ENCODE measurements at regions not wholly inside any gene's neighbourhood (a gene's known extent, or its start where the extent isn't known, plus 50 kb on each side); places are given as distances from the start of the nearest gene placed in this dataset.

DNA sequence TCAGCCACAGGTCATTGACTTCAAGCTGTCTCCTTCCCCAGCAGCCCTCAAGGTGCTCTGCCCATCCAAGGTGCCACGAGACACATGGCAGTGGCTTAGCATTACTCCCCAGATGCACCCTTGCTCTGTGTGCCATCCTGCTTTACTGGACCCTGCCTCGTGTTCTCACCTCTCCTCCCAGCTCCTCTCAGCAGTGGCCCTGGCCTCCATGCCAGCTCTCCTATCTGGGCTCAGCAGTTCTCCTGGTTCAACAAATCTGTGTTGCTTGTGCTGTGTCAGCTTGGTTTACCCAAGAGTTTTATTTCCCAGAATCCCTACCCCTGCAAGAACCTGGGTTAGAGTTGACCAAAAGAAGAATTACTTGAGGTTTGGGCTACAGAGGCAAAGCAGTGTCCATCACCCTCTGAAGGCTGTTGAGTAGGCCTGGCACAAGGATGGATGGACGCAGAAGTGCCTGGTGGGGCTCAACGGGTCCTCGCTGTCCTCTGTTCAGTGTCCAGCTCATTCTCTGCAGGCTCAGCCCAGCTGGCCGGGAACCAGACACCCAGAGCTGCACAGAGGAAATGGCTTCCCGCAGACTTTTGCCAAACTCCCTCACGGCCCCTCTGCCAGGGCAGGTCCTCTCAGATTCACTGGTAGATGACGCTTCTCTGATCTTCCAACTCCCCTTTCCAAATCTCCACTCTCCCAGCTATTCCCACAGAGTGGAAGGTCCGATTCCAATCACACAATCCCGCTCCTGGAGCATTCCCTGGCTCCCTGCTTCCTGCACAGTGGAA, 82.6 kb downstream of the FOXA2 start:
- H3K27ac ChIP-seq (replicated peaks): no peak overlapping the region
- DNase-seq (ENCODE audit: low read depth in 1 of 2, low spot score in 1 of 2): no peak
- no peaks in the 10 kb centered on the region for H3K27me3 ChIP-seq (ENCODE audit: insufficient read depth, poor library complexity, severe bottlenecking)
- TF ChIP-seq, protein P1, sequence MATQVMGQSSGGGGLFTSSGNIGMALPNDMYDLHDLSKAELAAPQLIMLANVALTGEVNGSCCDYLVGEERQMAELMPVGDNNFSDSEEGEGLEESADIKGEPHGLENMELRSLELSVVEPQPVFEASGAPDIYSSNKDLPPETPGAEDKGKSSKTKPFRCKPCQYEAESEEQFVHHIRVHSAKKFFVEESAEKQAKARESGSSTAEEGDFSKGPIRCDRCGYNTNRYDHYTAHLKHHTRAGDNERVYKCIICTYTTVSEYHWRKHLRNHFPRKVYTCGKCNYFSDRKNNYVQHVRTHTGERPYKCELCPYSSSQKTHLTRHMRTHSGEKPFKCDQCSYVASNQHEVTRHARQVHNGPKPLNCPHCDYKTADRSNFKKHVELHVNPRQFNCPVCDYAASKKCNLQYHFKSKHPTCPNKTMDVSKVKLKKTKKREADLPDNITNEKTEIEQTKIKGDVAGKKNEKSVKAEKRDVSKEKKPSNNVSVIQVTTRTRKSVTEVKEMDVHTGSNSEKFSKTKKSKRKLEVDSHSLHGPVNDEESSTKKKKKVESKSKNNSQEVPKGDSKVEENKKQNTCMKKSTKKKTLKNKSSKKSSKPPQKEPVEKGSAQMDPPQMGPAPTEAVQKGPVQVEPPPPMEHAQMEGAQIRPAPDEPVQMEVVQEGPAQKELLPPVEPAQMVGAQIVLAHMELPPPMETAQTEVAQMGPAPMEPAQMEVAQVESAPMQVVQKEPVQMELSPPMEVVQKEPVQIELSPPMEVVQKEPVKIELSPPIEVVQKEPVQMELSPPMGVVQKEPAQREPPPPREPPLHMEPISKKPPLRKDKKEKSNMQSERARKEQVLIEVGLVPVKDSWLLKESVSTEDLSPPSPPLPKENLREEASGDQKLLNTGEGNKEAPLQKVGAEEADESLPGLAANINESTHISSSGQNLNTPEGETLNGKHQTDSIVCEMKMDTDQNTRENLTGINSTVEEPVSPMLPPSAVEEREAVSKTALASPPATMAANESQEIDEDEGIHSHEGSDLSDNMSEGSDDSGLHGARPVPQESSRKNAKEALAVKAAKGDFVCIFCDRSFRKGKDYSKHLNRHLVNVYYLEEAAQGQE (IDR thresholded peaks at IDR 0.05; ENCODE audit: insufficient replicate concordance, low read depth): no peak
- TF ChIP-seq, protein P2, sequence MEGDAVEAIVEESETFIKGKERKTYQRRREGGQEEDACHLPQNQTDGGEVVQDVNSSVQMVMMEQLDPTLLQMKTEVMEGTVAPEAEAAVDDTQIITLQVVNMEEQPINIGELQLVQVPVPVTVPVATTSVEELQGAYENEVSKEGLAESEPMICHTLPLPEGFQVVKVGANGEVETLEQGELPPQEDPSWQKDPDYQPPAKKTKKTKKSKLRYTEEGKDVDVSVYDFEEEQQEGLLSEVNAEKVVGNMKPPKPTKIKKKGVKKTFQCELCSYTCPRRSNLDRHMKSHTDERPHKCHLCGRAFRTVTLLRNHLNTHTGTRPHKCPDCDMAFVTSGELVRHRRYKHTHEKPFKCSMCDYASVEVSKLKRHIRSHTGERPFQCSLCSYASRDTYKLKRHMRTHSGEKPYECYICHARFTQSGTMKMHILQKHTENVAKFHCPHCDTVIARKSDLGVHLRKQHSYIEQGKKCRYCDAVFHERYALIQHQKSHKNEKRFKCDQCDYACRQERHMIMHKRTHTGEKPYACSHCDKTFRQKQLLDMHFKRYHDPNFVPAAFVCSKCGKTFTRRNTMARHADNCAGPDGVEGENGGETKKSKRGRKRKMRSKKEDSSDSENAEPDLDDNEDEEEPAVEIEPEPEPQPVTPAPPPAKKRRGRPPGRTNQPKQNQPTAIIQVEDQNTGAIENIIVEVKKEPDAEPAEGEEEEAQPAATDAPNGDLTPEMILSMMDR (IDR thresholded peaks at IDR 0.05; ENCODE audit: insufficient read depth, low read length): no peak
- TF ChIP-seq POLR2AphosphoS5 (IDR thresholded peaks at IDR 0.05; ENCODE audit: low read depth): no peak
- no peak for TF ChIP-seq GABPA (IDR thresholded peaks at IDR 0.05; ENCODE audit: low read depth)
- no peak for TF ChIP-seq SPI1 (IDR thresholded peaks at IDR 0.05; ENCODE audit: borderline replicate concordance, low read depth)
- H3K4me3 ChIP-seq (replicated peaks; ENCODE audit: insufficient read depth, low read length): no peak overlapping the region

DNA sequence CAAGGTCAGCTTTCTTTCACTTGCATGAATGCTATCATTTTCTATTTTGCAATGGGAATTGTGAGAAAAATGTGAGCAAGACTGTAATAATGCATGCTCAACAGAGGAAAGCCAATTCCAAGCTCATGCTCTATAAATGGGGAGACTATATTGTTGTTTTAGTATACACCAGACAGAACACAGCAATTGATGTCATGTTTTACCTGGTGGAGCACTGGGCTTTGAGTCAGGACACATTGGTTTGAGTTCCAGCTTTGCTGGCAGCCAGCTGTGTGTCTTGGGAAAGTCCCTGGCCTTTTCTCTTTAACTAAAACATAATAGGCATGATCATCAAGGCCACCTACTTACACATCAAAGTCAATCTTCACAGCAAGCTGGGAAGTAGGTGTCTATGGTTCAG, 83.3 kb downstream of the FOXA2 start:
- TF ChIP-seq SPI1 (IDR thresholded peaks at IDR 0.05; ENCODE audit: borderline replicate concordance, low read depth): no peak
- TF ChIP-seq, protein P1 (IDR thresholded peaks at IDR 0.05; ENCODE audit: insufficient replicate concordance, low read depth): no peak
- no peak for TF ChIP-seq POLR2AphosphoS5 (IDR thresholded peaks at IDR 0.05; ENCODE audit: low read depth)
- TF ChIP-seq, protein P2 (IDR thresholded peaks at IDR 0.05; ENCODE audit: insufficient read depth, low read length): no peak
- TF ChIP-seq GABPA (IDR thresholded peaks at IDR 0.05; ENCODE audit: low read depth): no peak
- Histone ChIP-seq H3K27me3 (ENCODE audit: insufficient read depth, poor library complexity, severe bottlenecking) (no peaks in the 10 kb centered on the region), H3K4me3 (replicated peaks; ENCODE audit: insufficient read depth, low read length) (no peak overlapping the region), H3K27ac (replicated peaks) (no peak overlapping the region)
- no peak for DNase-seq (ENCODE audit: low read depth in 1 of 2, low spot score in 1 of 2)

DNA sequence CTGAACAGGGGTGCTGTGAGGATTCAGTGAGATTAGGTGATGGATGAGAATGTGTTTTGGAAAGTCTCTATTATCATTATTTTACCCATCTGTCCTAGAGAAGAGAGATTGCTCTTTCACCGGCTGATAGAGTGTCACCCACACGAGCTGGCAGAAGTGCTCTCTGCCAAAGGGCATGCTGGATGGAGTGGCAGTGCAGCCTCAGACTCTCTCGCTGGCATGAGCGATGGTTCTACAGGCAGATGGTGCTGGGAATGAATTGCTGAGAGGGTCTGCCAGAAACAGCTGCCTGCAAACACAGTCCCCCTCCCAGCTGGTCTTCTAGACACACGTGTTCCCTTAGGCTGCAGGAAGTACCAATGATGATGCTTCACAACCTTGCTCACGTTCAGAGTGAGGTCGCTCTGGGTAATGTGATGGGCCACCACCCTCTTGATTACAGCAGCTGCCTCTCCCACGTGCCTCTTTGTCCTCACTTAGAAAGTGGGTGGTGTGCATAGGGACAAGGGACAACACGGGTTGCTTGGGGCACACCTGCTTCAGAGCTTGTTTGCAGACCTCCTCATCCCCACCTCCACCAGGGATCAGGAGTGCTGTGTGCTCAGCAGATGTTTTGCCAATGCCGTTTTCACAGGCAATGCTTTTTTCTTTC, 84.7 kb downstream of the FOXA2 start:
- no peaks in the 10 kb centered on the region for H3K27me3 ChIP-seq (ENCODE audit: insufficient read depth, poor library complexity, severe bottlenecking)
- no peak overlapping the region for H3K27ac ChIP-seq (replicated peaks)
- DNase-seq (ENCODE audit: low read depth in 1 of 2, low spot score in 1 of 2): no peak
- H3K4me3 ChIP-seq (replicated peaks; ENCODE audit: insufficient read depth, low read length): no peak overlapping the region
- TF ChIP-seq, protein P1 (IDR thresholded peaks at IDR 0.05; ENCODE audit: insufficient replicate concordance, low read depth): no peak
- TF ChIP-seq GABPA (IDR thresholded peaks at IDR 0.05; ENCODE audit: low read depth) (no peak), SPI1 (IDR thresholded peaks at IDR 0.05; ENCODE audit: borderline replicate concordance, low read depth) (no peak), POLR2AphosphoS5 (IDR thresholded peaks at IDR 0.05; ENCODE audit: low read depth) (no peak)
- TF ChIP-seq, protein P2 (IDR thresholded peaks at IDR 0.05; ENCODE audit: insufficient read depth, low read length): no peak

Measured in HL-60 (cell line).